Mesenteric fat pad (tissue), 1 donor: ENCODE measurements at regions not wholly inside any gene's neighbourhood (a gene's known extent, or its start where the extent isn't known, plus 50 kb on each side); places are given as distances from the start of the nearest gene placed in this dataset.

ENCODE experiments used
- DNase-seq: peaks from one replicate; pipeline ENCODE4 v3.0.0-alpha.2; 2020; ENCODE audit warnings: low spot score
- donor health status: DM: yes; HTN: yes; CAD: no.

DNA sequence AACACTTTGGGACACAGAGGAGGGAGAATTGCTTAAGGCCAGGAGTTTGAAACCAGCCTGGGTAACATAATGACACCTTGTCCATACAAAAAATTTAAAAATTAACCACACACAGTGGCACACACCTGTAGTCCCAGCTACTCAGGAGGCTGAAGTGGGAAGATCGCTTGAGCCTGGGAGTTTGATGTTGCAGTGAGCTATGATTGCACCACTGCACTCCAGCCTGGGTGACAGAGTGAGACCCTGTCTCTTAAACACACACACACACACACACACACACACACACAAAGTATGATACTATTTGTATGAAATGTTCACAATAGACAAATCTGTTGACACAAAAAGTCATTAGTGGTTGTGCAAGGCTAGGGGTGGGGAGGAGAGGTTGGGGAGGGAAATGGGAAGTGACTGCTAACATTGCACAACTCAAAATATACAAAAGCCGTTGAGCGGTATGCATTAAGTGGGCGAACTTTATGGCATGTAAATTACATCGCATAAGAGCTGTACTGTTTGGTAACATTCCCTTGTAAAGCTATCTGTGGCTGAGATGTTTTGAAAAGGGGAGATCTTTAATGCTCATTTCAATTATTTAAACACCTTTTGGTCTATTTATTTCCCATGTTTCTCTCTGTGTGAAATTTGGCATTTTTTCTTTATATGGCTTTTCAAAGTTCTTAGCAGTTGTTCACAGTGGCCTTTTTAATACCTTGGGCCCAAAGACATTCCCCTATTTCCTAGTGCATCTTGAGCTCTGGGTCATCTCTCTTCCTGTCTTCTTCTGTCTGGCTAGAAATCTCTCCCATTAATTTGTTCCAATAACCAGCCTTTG, 58.9 kb upstream of the ZNF516 start:
- no peak for DNase-seq

DNA sequence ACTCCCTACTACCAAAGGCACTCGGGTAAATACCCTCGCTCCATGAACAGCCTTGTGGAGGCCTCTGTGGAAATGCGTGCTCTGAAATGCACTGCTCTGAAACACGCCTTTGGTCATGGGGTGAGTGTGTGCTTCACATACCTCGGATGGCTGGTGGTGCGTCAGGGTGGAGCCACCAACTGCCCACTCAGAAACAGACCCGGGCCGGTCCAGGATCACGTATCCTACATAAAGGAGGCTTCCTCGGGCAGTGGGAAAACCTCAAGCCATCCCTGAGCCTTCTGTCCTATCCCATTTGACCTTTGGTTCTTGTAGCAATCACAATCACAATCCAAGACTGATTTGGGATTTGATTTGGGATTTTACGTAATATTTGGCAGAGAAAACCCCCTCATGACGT, 53.5 kb upstream of the ZNF516 start:
- DNase-seq = no peak

DNA sequence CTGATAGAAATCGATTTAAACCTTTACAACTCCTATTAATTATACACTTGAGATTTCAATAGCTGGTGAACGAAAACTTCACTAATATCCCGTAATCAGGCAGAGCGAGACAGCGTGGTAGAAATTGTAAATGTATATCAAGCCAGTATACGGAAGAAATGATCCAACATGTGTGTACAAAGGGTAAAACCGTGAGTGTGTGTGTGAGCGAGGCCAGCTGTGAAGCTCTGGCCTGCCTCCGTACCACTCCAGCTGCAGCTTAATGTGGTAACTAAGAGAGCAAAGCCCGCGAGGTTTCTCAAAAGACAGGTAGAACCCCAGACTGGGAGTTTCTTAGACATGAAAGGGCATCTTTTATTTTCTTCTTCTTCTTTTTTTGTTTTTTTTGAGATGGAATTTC, 52.3 kb upstream of the ZNF516 start:
- no peak for DNase-seq

DNA sequence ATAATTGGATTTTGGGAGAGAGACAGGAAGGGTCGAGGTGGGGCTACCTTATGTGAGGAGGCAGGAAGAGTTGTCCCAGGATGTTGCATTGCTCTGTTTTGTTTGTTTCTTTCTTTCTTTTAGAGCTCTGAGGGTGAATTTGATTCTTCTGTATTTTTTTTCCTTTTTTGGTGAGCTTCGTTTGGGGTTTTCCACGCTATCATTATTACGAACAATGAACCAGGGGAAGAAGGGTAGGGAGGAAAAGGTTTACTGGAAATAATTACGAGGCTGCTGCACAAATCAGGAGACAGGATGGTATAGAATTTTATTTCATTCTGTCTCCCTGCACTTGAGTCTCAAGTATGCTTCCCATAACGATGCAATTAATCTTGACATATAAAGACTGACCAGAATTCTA, 51.4 kb upstream of the ZNF516 start:
- DNase-seq = no peak

DNA sequence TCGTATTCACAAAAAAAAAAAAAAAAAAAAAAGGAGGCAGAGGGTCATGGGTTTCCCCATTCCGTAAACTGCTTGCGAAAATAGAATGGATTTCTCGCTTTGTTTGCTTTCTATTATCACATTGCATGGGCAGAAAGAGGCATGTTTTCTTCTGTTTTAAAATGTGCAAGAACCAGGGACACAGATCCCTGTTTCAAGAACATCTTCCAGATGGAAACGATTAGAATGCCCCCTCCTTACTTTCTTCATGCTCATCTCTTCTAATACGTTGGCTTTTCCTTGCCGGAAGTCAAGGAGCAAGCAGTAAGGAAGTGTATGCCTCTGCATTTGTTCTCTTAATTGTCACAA, 51.0 kb upstream of the ZNF516 start:
- no peak for DNase-seq

DNA sequence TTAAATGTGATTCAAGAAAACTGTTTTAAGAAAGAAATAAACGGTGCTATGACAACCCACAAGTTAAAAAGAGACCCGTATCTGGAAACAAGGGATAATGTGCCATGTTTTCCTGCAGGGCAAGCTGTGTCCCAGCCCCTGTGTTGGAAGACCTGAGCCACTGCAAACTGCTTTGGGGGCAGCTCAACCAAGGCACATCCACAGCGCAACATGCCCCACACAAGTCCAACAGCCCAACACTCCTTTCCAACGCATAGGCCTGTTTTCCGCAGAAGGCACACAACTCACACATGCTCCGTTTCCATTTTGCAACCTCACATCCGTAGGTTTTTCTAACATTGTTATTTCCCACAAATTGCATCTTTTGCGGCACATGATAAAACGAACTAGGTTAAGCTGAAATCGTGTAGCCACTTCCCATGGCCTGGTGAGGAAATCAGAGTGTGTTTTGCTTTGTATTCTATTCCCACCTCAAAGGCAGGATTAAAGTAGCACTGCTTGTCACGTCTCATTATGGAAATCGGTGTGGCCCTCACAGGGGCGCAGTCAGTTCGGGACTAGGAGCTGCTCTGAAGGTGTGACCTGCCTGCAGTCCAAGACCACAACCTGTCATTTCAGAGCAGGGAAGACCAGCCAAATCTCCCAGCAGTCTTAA, 50.5 kb upstream of the ZNF516 start:
- DNase-seq = no peak

DNA sequence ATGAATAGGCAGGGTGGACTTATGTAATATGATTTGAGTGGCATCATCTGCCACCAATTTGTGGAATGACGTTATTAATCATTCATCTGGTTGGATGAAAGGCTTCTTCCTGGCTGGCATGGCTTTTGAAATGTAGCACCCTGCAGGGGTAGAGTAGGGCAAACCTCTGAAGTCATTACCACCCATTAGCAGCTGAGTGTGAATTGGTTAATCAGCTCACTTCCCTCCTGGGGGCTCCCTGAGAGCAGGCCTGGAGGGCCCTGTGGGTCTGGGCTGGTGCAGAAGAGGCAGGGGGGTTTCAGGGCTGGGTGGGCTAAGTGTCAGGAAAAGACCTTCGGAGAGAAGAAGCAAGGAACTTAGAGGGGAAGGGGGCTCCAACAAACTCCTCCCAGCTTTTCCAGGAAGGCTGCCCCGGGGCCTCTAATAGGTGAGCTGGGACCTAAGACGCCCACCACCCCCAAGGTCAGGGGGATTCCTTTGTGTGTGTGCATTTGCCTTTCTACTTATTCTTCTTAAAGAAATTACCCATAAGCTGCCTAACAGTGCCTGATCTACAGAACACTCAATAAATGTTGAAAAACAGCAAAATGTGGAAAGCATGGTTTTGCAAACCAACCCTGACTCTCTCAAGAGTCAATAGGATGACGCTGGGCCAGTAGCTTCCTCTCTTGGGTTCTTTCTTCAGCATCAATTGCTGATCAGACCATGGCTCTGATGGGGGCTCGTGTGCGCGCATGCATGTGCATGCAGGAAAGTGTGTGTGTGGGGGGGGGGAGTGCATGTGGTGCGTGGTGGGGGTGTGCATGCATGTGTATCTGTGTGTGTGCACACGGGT, 49.7 kb upstream of the ZNF516 start:
- no peak for DNase-seq
